ENCODE measurements at regions not wholly inside any gene's neighbourhood (a gene's known extent, or its start where the extent isn't known, plus 50 kb on each side); places are given as distances from the start of the nearest gene placed in this dataset.

- no peak overlapping the region for H3K27ac ChIP-seq
- TF ChIP-seq ZFX (IDR thresholded peaks at IDR 0.05) (no peak), CTCF (conservative IDR thresholded peaks at IDR 0.05) (no peak)
Measured at GRCh38 chr4:11106759-11107158, 321.9 kb downstream of the HS3ST1 start.

- no peak overlapping the region for H3K27ac ChIP-seq
- TF ChIP-seq CTCF (conservative IDR thresholded peaks at IDR 0.05) (no peak), ZFX (IDR thresholded peaks at IDR 0.05) (no peak)
Measured at GRCh38 chr4:11106190-11106589, 322.5 kb downstream of the HS3ST1 start.

DNA sequence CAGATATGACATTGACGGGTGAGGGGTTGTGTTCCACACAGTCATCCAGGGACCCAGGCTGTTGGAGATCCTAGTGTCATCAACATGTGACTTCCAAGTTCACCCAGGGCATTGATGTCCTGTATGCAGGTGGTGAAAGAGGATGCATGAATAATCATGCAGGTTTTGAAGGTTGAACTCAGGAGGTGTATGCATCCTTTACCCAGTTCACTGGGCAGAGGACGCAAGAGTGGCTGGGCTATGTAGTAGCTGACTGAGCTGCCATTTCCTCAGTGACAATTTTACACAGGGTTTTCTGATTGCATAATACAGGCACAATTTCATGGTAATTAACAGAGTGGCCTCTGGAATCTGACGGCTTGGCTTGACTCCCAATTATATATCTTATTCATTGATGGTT lies 323.0 kb downstream of the HS3ST1 start:
- TF ChIP-seq CTCF (conservative IDR thresholded peaks at IDR 0.05): no peak
- no peak for TF ChIP-seq ZFX (IDR thresholded peaks at IDR 0.05)
- H3K27ac ChIP-seq: no peak overlapping the region

GRCh38 chr4:11098461-11098860 lies 330.2 kb downstream of the HS3ST1 start:
- H3K27ac ChIP-seq: no peak overlapping the region
- no peak for TF ChIP-seq CTCF (conservative IDR thresholded peaks at IDR 0.05)

DNA sequence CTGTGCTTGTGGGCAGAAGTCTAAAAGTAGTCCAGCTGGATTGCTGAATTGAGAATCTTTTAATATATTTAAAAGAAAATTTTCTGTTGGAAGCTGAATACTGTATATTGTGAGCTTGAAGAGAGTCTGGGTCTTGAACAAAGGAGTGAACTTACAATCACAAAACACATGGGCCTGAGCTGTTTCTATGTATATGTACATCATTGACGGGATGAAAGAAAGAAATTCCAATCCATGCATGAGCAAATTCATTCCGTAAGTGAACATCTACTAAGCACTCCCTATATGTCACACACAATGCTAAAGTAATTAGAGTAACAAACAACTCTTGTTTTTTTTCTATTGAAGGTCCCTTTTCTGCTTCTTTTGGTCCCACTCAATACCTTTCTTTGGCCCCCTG lies 331.0 kb downstream of the HS3ST1 start:
- H3K27ac ChIP-seq: no peak overlapping the region
- TF ChIP-seq ZFX (IDR thresholded peaks at IDR 0.05) (no peak), CTCF (conservative IDR thresholded peaks at IDR 0.05) (no peak)

GRCh38 chr4:11081006-11081405 lies 347.7 kb downstream of the HS3ST1 start:
- no peak overlapping the region for H3K27ac ChIP-seq
- no peak for TF ChIP-seq ZFX (IDR thresholded peaks at IDR 0.05)
- TF ChIP-seq CTCF (conservative IDR thresholded peaks at IDR 0.05): no peak

DNA sequence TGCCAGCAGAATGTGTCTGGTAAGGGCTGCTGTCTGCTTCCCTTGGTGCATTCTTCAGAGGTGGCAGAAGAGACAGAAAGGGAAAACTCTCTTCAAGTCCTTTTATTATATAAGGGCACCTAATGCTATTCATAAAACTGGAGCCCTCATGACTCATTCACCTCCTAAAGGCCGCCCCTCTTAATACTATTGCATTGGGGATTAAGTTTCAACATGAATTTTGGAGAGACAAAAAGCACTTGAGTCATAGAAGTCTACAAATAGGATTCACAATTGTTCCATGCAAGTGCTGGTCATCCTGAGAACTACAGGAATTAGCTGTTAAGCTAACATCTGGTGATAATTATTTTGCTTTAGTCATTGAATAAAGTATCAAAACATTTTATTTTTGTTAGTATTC lies 349.5 kb downstream of the HS3ST1 start:
- no peak overlapping the region for H3K27ac ChIP-seq
- TF ChIP-seq ZFX (IDR thresholded peaks at IDR 0.05) (no peak), CTCF (conservative IDR thresholded peaks at IDR 0.05) (no peak)
